ENCODE measurements at regions not wholly inside any gene's neighbourhood (a gene's known extent, or its start where the extent isn't known, plus 50 kb on each side); places are given as distances from the start of the nearest gene placed in this dataset.

DNA sequence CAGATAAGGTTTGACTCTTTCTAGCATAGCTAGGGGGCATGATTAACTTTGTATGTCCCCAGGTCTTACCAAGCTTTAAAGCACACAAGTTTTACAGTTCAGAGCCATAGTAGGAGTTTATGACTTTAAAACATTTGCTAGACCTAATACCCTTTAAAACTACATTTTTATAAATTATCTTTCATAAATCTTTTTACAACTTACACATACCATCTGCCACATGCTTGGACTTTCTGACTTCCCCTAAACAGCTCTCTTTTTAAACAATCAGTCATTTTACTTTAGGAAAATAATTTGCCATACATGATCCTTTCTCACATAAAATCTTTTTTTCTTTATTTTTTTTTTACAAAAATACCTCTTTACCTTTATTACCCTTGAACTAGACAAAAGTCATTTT is 735.3 kb upstream of the CADM2 start:
- Histone ChIP-seq H2AFZ (ENCODE audit: low read length) (no peak overlapping the region), H3K9me2 (replicated peaks; ENCODE audit: low read depth, low read length) (no peaks in the 10 kb centered on the region), H3K4me2 (ENCODE audit: low read depth, low read length, poor library complexity, severe bottlenecking) (no peak overlapping the region), H3K4me1 (ENCODE audit: insufficient read depth, low read length, poor library complexity, severe bottlenecking) (no peaks in the 10 kb centered on the region), H3K27me3 (ENCODE audit: insufficient read depth, low read length, poor library complexity, severe bottlenecking) (no peaks in the 10 kb centered on the region), H3K36me3 (ENCODE audit: insufficient read depth, low read length) (no peaks in the 10 kb centered on the region), H3K79me2 (ENCODE audit: insufficient read depth, low read length) (no peaks in the 10 kb centered on the region), H4K20me1 (ENCODE audit: insufficient read depth, low read length, poor library complexity, severe bottlenecking) (no peaks in the 10 kb centered on the region), H3K4me3 (ENCODE audit: low read length, poor library complexity, severe bottlenecking) (no peak overlapping the region), H3F3A (ENCODE audit: low read depth) (no peaks in the 10 kb centered on the region), H3K9me3 (ENCODE audit: insufficient read depth, low read depth, low read length) (peaks cover 3% of the 10 kb centered on the region; the same call in 1 of the 2 replicates), H3K9ac (ENCODE audit: low read depth, low read length, poor library complexity, severe bottlenecking) (no peak overlapping the region)
- TF ChIP-seq, protein P1, sequence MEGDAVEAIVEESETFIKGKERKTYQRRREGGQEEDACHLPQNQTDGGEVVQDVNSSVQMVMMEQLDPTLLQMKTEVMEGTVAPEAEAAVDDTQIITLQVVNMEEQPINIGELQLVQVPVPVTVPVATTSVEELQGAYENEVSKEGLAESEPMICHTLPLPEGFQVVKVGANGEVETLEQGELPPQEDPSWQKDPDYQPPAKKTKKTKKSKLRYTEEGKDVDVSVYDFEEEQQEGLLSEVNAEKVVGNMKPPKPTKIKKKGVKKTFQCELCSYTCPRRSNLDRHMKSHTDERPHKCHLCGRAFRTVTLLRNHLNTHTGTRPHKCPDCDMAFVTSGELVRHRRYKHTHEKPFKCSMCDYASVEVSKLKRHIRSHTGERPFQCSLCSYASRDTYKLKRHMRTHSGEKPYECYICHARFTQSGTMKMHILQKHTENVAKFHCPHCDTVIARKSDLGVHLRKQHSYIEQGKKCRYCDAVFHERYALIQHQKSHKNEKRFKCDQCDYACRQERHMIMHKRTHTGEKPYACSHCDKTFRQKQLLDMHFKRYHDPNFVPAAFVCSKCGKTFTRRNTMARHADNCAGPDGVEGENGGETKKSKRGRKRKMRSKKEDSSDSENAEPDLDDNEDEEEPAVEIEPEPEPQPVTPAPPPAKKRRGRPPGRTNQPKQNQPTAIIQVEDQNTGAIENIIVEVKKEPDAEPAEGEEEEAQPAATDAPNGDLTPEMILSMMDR (conservative IDR thresholded peaks at IDR 0.05; ENCODE audit: low read length): no peak
- TF ChIP-seq EZH2phosphoT487 (IDR thresholded peaks at IDR 0.05; ENCODE audit: borderline replicate concordance): no peak

DNA sequence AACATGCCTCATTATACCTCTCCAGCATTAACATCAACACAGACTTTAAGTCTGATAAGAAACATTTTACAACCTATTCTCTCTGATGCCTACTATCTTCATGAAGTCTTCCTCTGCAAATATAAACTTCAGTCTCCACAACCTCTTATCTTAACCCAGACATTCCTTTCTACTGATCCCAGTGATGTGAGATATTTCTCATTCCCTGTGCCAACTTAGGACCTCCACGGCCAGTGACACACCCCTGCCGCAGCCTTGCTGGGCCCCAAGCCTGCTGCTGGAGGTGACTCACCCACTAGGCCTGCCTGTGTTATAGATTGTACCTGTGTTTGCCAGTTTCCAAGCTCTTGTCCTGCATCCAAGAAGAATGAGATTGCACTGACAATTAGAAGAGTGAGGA is 734.5 kb upstream of the CADM2 start:
- Histone ChIP-seq H3K27me3 (ENCODE audit: insufficient read depth, low read length, poor library complexity, severe bottlenecking) (no peaks in the 10 kb centered on the region), H3K4me2 (ENCODE audit: low read depth, low read length, poor library complexity, severe bottlenecking) (no peak overlapping the region), H3K9ac (ENCODE audit: low read depth, low read length, poor library complexity, severe bottlenecking) (no peak overlapping the region), H3K79me2 (ENCODE audit: insufficient read depth, low read length) (no peaks in the 10 kb centered on the region), H3K4me1 (ENCODE audit: insufficient read depth, low read length, poor library complexity, severe bottlenecking) (no peaks in the 10 kb centered on the region), H2AFZ (ENCODE audit: low read length) (no peak overlapping the region), H3F3A (ENCODE audit: low read depth) (no peaks in the 10 kb centered on the region), H3K4me3 (ENCODE audit: low read length, poor library complexity, severe bottlenecking) (no peak overlapping the region), H3K9me3 (ENCODE audit: insufficient read depth, low read depth, low read length) (peaks cover 3% of the 10 kb centered on the region; the same call in 1 of the 2 replicates), H3K9me2 (replicated peaks; ENCODE audit: low read depth, low read length) (no peaks in the 10 kb centered on the region), H3K36me3 (ENCODE audit: insufficient read depth, low read length) (no peaks in the 10 kb centered on the region), H4K20me1 (ENCODE audit: insufficient read depth, low read length, poor library complexity, severe bottlenecking) (no peaks in the 10 kb centered on the region)
- no peak for TF ChIP-seq EZH2phosphoT487 (IDR thresholded peaks at IDR 0.05; ENCODE audit: borderline replicate concordance)
- TF ChIP-seq, protein P1 (conservative IDR thresholded peaks at IDR 0.05; ENCODE audit: low read length): no peak

DNA sequence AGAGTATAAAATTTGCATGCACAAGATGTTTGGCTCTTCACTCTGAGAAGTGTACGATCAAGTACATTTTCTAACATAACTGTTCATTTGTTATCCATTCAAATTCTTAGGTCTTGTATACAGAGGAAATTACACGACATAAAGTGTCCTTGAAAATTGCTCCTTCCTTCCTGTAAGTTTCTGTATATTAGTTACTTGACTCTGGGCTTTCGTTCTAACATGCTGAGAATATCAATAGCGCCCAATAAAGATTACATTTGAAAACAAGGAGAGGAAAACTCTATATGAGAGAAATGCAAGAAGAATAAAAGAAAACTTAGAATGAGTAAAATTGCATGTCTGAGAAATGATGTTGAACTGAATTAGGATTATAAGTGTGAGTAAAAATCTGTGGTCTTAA is 722.5 kb upstream of the CADM2 start:
- H3F3A ChIP-seq (ENCODE audit: low read depth): no peaks in the 10 kb centered on the region
- H4K20me1 ChIP-seq (ENCODE audit: insufficient read depth, low read length, poor library complexity, severe bottlenecking): no peaks in the 10 kb centered on the region
- H3K4me2 ChIP-seq (ENCODE audit: low read depth, low read length, poor library complexity, severe bottlenecking): no peak overlapping the region
- H3K36me3 ChIP-seq (ENCODE audit: insufficient read depth, low read length): no peaks in the 10 kb centered on the region
- no peaks in the 10 kb centered on the region for H3K27me3 ChIP-seq (ENCODE audit: insufficient read depth, low read length, poor library complexity, severe bottlenecking)
- H3K4me3 ChIP-seq (ENCODE audit: low read length, poor library complexity, severe bottlenecking): no peak overlapping the region
- TF ChIP-seq, protein P1 (conservative IDR thresholded peaks at IDR 0.05; ENCODE audit: low read length): no peak
- TF ChIP-seq EZH2phosphoT487 (IDR thresholded peaks at IDR 0.05; ENCODE audit: borderline replicate concordance): no peak
- H3K4me1 ChIP-seq (ENCODE audit: insufficient read depth, low read length, poor library complexity, severe bottlenecking): no peaks in the 10 kb centered on the region
- no peak overlapping the region for H3K9ac ChIP-seq (ENCODE audit: low read depth, low read length, poor library complexity, severe bottlenecking)
- no peaks in the 10 kb centered on the region for H3K79me2 ChIP-seq (ENCODE audit: insufficient read depth, low read length)
- H2AFZ ChIP-seq (ENCODE audit: low read length): no peak overlapping the region
- no peaks in the 10 kb centered on the region for H3K9me3 ChIP-seq (ENCODE audit: insufficient read depth, low read depth, low read length)
- no peaks in the 10 kb centered on the region for H3K9me2 ChIP-seq (replicated peaks; ENCODE audit: low read depth, low read length)
